GM12875 (cell line): ENCODE measurements at regions not wholly inside any gene's neighbourhood (a gene's known extent, or its start where the extent isn't known, plus 50 kb on each side); places are given as distances from the start of the nearest gene placed in this dataset.

Source experiments
- H3K4me3 ChIP-seq: one replicate; pipeline ENCODE4 v1.5.1; 2011; ENCODE audit warnings: low read depth, low read length, control low read depth
- CTCF ChIP-seq: IDR thresholded peaks from 2 replicates; pipeline ENCODE4 v1.5.1; 2011; ENCODE audit warnings: low read depth, mild to moderate bottlenecking, control low read depth, inconsistent platforms, low read length, moderate library complexity, borderline replicate concordance; ENCODE audit not compliant: insufficient read depth

GRCh38 chr19:31096062-31096830, 253.0 kb downstream of the TSHZ3 start:
- no peak for TF ChIP-seq CTCF
- no peak overlapping the region for H3K4me3 ChIP-seq

GRCh38 chr19:31095100-31095804, 254.0 kb downstream of the TSHZ3 start:
- TF ChIP-seq CTCF: no peak
- H3K4me3 ChIP-seq: no peak overlapping the region

GRCh38 chr19:31092274-31092673, 257.0 kb downstream of the TSHZ3 start:
- no peak for TF ChIP-seq CTCF
- no peak overlapping the region for H3K4me3 ChIP-seq

GRCh38 chr19:31089681-31090080, 259.6 kb downstream of the TSHZ3 start:
- no peak for TF ChIP-seq CTCF
- no peak overlapping the region for H3K4me3 ChIP-seq

GRCh38 chr19:31085125-31085524, 264.1 kb downstream of the TSHZ3 start:
- TF ChIP-seq CTCF: no peak
- H3K4me3 ChIP-seq: no peak overlapping the region

GRCh38 chr19:31083105-31083504, 266.1 kb downstream of the TSHZ3 start:
- no peak overlapping the region for H3K4me3 ChIP-seq

More at GRCh38 chr19:31083105-31083504, 266.1 kb downstream of the TSHZ3 start:
- no peak for TF ChIP-seq CTCF
